NB4 (cell line): ENCODE measurements at regions not wholly inside any gene's neighbourhood (a gene's known extent, or its start where the extent isn't known, plus 50 kb on each side); places are given as distances from the start of the nearest gene placed in this dataset.

Experiments used
- DNase-seq: peaks from one replicate; pipeline ENCODE4 v3.0.0; 2010; ENCODE audit warnings: low read depth
- H3K4me3 ChIP-seq: one replicate; pipeline ENCODE4 v1.5.1; 2011; ENCODE audit warnings: mild to moderate bottlenecking, low read depth, low read length, moderate library complexity
- CTCF ChIP-seq: IDR thresholded peaks from one replicate; pipeline ENCODE4 v1.5.1; 2012; ENCODE audit warnings: low read depth, low read length
- MAX ChIP-seq: IDR thresholded peaks from 2 replicates; pipeline ENCODE4 v1.6.1; 2011; ENCODE audit warnings: low read depth, low read length
- MYC ChIP-seq: IDR thresholded peaks from 2 replicates; pipeline ENCODE4 v1.6.1; 2011; ENCODE audit warnings: low read depth, low read length
- POLR2A ChIP-seq: IDR thresholded peaks from 2 replicates; pipeline ENCODE4 v1.6.1; 2011; ENCODE audit warnings: mild to moderate bottlenecking; ENCODE audit not compliant: insufficient read length; ENCODE audit errors: extremely low read depth

GRCh38 chr7:115864082-115864481 lies 166.5 kb downstream of the TFEC start:
- DNase-seq: no peak
- TF ChIP-seq POLR2A (no peak), MYC (no peak), CTCF (no peak), MAX (no peak)
- H3K4me3 ChIP-seq: no peak overlapping the region

GRCh38 chr7:115851291-115851690 lies 179.3 kb downstream of the TFEC start:
- H3K4me3 ChIP-seq: no peak overlapping the region
- peak; percentile 34 for TF ChIP-seq CTCF
- no peak for TF ChIP-seq MAX
- peak; percentile 69 for DNase-seq

GRCh38 chr7:115850774-115851173 lies 179.8 kb downstream of the TFEC start:
- no peak for DNase-seq
- TF ChIP-seq MAX (no peak), POLR2A (no peak), MYC (no peak)
- H3K4me3 ChIP-seq: no peak overlapping the region

GRCh38 chr7:115844857-115845256 lies 185.7 kb downstream of the TFEC start:
- H3K4me3 ChIP-seq: no peak overlapping the region
- no peak for DNase-seq
- TF ChIP-seq MYC (no peak), POLR2A (no peak), CTCF (no peak), MAX (no peak)

- no peak for DNase-seq
- TF ChIP-seq MAX: no peak
- TF ChIP-seq POLR2A: no peak
- no peak for TF ChIP-seq MYC
- no peak overlapping the region for H3K4me3 ChIP-seq
Measured at GRCh38 chr7:115840702-115841101, 189.9 kb downstream of the TFEC start.

GRCh38 chr7:115838829-115839228 lies 191.7 kb downstream of the TFEC start:
- TF ChIP-seq POLR2A: no peak
- TF ChIP-seq CTCF: no peak
- TF ChIP-seq MAX: no peak
- TF ChIP-seq MYC: no peak
- no peak overlapping the region for H3K4me3 ChIP-seq
- DNase-seq: no peak

- no peak overlapping the region for H3K4me3 ChIP-seq
- no peak for TF ChIP-seq MAX
- peak; percentile 70 for DNase-seq
Measured at GRCh38 chr7:115831371-115831770, 199.2 kb downstream of the TFEC start.
